HG02938 (cell line): ENCODE measurements at regions not wholly inside any gene's neighbourhood (a gene's known extent, or its start where the extent isn't known, plus 50 kb on each side); places are given as distances from the start of the nearest gene placed in this dataset.
"Not testable (repeated sequence)": the region's sequence is repeated elsewhere in the genome, so short reads cannot be mapped to it uniquely, and the experiment has no call there.

Experiments used
- ATAC-seq: cut with Tn5 transposase; IDR thresholded peaks from one replicate; pipeline ENCODE4 v1.9.1; 2021; ENCODE audit warnings: mild to moderate bottlenecking, moderate library complexity; ENCODE audit not compliant: unreplicated experiment

- ATAC-seq, result no peak
Measured at GRCh38 chr21:35169574-35169973, 120.5 kb upstream of the RUNX1 start.

DNA sequence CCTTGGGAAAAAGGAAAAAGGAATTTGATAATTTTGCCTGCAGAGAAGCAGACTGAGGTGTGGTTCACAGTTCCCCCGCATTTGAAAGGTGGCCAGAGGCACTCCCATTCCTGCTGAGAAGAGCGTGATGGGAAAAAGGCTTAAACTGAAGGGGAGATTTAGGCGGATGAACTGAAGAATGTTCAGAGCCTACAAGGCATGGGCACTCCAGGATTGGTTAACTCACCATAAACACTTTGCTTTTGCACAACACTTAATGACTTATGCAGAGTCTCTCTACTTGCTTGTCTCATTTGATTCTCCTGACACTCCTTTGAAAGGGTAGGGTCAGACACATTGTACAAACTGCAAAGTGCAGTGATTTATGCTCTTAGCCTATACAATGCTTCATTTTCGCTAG lies 119.6 kb upstream of the RUNX1 start:
- no peak for ATAC-seq

DNA sequence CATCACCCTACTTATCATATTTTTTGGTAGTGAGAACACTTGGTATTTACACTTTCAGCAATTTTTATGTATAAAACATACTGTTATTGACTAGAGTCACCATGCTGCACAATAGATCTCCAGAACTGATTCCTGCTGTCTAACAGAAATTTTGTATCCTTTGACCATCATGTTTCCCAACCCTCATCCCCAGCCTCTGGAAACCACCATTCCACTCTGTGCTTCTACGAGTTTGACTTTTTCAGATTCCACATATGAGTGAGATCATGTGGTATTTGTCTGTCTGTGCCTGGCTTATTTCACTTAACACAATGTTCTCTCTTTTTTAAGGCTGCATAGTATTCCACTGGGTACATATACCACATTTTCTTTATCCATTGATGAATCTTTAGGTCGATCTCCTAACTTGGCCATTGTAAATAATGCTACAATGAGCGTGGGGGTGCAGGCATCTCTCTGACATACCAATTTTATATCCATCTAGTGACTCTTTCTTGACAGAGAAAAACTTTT lies 115.9 kb upstream of the RUNX1 start:
- no peak for ATAC-seq

- ATAC-seq, result no peak
Measured at GRCh38 chr21:35164380-35164779, 115.3 kb upstream of the RUNX1 start.

GRCh38 chr21:35163411-35163810 lies 114.3 kb upstream of the RUNX1 start:
- ATAC-seq, result no peak

DNA sequence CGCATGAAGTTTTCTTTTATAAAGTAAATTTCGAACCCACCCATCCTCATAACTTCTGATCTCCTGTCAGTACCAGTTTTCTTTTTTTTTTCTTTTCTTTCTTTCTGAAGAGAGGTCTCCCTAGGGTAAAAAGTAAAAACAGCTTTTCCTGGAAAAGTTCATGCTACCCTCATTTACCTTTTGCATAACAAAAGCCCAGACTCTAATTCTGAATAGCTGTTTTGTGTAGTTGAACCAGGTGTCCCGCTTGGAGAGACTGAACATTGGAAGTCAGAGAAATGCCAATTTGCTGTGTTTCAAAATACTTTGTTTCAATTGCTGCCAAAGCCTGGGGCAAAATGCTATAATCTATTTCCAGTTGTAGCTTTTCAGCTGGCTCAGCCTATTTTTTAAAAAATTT lies 113.7 kb upstream of the RUNX1 start:
- ATAC-seq, result no peak

- ATAC-seq, result no peak
Measured at GRCh38 chr21:35159881-35160280, 110.8 kb upstream of the RUNX1 start.

- ATAC-seq, result not testable (repeated sequence)
Measured at GRCh38 chr21:35157374-35157773, 108.3 kb upstream of the RUNX1 start.

DNA sequence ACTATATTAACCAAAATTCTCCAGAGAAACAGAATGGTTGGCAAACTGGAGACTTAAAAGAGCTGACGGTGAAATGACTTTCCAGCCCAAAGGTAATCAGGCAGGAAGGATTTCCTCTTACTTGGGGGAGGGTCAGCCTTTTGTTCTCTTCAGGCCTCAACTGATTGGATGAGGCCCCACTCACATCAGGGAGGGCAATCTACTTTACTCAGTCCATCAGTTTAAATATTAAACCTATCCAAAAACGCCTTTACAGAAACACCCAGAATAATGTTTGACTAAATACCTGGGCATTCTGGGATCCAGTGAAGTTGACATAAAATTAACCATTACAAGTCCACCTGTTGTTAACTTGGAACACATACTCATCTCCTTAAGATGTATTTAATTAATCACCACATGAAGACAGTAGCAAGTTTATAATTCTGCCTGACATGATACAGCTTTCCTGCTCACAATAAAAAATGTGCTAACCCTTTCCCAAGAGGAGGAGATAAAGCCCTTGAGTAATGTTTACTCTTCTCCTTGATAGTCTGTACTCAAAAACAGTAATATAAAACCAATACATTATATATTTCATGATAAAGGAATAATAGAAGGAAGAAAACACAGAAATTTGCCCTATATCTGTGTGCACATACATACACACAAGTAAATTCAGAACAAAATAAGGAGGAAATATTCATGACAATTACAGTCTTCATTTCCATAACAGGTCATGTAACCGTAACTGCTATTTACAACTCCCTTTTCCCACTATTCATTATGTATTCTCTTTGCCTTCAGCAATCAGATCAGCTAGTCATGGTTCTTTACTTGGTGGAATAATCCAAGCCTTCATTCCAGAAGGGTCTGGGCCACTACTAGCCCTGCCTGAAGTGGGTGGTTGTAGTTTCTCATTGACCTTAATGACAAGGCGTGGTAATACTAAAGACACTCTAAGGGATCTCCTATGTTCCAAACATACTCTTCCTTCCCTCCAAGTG lies 107.5 kb upstream of the RUNX1 start:
- ATAC-seq, result no peak

DNA sequence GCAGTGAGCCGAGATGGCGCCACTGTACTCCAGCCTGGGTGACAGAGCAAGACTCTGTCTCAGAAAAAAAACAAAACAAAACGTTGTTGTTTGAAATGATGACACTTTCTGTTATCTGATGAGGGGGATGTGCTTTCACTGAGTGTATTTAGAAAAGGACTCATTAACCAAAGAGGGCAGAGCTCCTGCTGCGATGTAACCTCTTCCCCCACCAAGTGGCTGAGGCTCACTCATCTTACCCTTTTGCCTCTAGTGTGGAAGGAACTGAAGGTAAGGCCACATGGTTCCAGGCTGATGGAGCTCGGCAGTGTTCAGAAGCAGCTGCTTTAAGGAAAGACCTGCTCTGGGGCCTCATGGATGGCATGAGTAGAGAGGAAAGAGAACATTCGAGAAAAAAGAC lies 105.7 kb upstream of the RUNX1 start:
- ATAC-seq, result no peak

DNA sequence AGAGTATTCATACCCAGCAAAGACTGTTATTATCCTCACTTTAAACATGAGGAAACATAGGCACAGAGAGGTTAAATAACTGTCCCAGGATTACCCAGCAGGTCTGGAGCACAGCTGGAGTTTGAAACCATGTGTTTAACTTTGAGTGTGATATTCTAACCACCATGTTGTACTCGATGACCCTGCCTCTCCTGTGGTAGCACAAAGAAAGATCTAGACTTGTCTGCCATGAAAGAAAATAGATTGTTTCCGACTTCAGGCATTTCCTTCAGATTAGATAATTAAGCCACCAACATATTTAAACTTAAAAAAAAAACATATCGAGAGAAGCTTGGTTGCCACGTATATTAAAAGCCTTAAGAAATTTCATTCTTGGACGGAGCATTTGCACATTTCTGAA lies 104.6 kb upstream of the RUNX1 start:
- no peak for ATAC-seq

DNA sequence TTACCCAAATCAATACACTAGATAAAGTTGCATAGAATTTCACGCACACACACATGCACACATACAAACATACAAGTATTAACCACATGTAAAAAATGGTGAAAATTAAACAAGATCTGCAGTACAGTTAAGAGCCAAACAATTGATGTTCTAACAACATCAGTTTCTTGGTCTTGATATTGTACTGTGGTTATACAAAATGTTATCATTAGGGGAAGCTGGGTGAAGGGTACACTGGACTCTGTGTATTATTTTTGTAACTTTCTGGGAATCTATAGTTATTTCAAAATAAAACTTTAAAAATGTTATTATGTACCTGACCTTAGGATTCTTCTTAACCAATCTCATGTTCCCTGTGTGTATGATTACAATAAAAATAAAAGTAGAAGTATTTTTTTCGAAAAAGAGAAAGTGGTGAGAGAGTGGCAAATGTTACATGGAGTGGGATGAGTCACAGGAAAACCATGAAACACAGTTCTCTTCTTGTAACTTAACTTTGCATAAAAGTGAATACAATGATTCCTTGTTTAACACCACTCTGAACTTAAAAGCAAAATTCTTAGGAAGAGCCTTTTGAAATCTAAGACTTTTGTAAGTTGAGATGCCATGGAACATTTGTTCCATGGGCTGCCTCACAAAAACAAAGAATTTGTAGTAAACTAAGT lies 101.6 kb upstream of the RUNX1 start:
- ATAC-seq, result no peak

DNA sequence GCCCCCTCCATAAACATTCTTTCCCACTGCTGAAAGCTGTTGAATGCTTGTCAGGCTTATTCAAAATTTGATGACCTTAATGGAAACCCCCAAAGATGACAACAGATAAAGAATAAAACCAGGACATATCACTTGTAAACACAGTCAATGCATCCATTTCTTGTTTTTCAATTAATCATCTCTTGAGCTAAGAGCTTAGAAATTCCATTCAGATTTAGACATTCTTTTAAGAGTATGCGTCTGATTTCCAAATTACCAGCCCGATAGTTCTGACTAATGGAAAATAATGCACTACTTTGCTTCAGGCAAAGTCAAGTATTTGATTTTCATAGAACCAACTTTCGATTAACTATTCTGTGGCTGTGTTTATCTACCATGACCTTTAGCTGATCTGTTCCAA lies 100.6 kb upstream of the RUNX1 start:
- ATAC-seq, result no peak

DNA sequence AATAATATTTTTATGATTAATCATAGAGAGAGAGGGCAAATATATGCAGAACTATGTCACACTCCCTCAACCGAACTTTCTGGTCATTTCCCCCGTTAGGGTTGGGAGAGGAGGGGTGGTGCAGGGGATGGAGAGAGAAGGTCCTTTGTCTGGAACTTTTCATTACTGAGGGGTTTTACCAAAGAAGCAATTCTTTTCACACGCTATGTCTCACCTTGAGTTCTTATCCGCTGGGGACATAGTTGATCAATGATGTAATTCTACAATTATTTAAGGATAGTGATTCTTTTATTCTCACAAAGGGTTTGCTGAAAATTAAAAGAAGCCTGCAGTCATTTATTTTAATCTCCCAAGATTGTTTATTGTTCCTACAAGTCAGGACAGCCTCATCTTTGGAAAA lies 98.3 kb upstream of the RUNX1 start:
- ATAC-seq, result no peak

GRCh38 chr21:35145626-35146233 lies 96.6 kb upstream of the RUNX1 start:
- ATAC-seq, result no peak

GRCh38 chr21:35144978-35145377 lies 95.9 kb upstream of the RUNX1 start:
- ATAC-seq, result no peak

- no peak for ATAC-seq
Measured at GRCh38 chr21:35142036-35142815, 93.1 kb upstream of the RUNX1 start.

GRCh38 chr21:35139382-35139715 lies 90.2 kb upstream of the RUNX1 start:
- ATAC-seq, result no peak

DNA sequence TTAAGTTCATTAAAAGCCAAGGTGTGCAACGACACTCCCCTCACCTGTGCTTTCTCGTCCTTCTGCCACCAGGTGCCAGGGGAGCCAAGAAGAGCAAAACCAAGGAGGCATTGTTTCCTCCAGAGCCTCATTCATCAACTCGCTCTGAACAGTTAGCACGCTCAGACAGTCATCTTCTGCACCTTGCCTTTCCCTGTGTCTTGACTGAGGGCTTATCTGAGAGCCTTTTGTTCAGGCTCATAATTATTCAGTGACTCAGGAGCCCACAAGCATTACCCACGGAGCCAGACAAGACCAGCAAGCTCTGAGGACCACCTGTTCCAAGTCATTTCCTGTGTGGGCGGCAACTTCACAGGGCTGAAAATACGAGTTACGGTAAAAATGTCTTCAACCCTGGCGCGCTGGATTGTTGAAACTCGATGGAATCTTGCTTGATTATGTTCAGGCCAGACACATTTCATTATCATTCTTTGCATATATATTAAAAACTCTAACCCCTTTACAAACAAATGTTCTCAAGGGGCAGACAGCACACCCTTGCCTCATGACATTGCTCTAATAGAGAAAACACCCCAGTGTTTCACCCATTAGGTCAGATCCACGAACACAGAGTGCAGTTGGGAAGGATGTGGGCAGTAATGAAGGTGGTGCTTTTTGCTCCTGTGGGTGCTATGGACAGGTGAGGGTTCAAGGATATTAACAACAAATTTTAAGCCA lies 89.7 kb upstream of the RUNX1 start:
- no peak for ATAC-seq

- ATAC-seq, result no peak
Measured at GRCh38 chr21:35136586-35137219, 87.6 kb upstream of the RUNX1 start.
